Renal pelvis (tissue), 1 donor: ENCODE measurements at regions not wholly inside any gene's neighbourhood (a gene's known extent, or its start where the extent isn't known, plus 50 kb on each side); places are given as distances from the start of the nearest gene placed in this dataset.
"Not testable (repeated sequence)": the region's sequence is repeated elsewhere in the genome, so short reads cannot be mapped to it uniquely, and the experiment has no call there.

Experiments used
- DNase-seq: peaks from one replicate; pipeline ENCODE4 v3.0.0-alpha.2; 2013

DNA sequence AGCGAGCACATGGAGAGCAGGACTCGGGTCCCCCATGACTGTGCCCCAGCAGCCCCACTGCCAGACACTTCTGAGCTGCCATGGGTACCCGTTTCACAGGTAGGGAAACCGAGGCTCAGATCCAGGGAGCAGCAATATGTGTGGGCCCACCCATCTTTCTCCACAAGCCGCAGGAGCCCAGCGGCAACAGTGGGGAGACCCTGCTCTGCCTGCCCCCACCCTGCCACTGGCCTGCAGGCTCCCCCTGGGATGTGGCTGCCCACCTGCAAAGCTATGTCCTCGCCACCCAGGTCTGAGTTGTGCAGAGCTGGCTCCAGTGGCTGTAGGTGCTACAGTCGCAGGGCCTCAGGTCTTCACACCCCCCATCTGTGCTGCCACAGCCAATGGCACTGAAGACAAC, 50.6 kb upstream of the C1QTNF9B start:
- DNase-seq, result no peak

DNA sequence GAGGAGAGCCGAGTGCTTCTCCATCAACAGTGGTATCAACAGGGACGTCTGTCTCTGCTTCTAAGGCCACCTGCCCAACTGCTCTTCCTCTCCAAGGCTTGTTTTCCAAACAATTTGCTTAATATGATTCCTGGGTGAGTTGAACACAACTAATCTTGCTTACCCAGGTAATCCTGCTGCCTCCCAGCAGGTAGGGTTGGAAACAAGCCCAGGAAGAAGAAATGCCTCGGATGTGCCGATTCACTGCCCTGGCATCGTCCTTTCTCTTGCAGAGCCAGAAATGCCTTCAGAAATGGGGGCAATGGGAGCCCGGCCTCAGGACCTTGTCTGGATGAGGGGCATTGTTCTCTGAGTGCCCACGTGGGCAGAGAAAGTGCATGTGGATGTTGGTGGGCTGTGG, 51.9 kb upstream of the C1QTNF9B start:
- no peak for DNase-seq

DNA sequence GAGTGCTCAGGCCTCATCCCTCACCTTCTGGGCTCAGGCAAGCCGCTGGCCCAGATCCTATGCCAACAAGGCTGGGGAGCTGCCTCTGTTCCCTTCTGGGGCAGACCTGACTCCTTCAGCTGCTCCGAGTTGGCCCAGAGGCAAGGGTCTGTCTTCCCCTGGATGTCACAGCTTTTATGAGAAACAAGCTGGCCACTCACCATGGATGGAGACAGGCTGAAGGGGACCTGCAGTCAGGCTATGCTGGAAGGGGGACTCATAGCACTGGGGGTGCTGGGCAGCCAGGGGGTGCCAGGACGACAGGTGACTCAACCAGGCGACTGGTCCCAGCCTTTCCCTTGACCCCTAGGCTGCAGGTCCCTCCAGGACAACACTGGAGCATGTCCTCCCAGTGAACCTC, 52.4 kb upstream of the C1QTNF9B start:
- no peak for DNase-seq

DNA sequence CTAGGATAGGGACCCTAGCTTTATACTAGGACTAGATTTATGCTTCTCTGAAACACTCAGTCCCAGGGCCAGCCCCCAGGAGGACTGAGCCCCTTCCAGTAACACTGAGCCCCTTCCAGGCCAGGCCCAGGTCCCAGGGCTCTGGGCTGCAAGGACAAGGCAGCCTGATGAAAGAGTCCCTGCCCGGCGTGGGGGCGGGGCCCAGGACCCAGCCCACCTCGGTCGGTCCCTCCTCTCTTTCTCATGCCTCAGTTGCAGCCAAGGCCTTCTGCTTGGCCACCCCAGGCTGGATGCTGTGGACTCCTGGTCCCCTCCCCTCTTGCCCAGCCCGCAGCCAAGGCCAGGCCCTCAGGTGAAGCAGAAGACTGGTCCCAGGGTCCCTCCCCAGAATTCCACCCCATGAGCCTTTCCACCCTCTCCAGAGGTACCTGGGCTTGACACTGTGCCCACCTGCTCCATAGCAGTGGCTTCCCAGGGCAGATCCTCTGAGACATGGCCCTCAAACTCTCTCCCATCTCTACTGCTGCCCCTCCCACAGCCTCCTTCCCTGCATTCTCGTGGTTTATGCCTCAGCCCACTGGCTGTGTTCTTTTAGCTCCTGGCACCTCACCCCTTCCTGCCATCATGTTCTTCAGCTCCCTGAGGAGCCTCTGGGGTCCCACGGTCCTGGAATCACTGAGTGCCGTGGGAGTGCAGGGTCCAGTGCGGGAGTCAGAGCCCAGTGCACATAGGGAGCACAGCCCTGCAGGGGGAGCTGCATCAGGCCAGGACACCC, 53.6 kb upstream of the C1QTNF9B start:
- DNase-seq, result no peak

DNA sequence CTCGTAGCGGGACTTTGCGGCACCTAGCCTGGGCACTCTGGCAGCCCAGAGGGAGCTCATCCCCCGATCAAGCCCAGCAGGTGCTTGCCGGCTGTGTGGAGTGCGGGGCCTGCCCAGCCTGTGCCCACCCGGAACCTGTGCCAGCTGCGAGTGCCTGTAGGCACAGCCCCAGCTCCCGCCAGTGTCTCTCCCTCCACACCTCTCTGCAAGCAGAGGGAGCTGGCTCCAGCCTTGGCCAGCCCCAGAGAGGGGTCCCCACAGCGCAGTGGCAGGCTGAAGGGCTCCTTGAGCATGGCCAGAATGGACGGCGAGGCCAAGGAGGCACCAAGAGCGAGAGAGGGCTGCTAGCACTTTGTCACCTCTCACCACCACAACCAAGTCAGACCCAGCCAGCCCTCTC, 55.5 kb upstream of the C1QTNF9B start:
- DNase-seq, result no peak

DNA sequence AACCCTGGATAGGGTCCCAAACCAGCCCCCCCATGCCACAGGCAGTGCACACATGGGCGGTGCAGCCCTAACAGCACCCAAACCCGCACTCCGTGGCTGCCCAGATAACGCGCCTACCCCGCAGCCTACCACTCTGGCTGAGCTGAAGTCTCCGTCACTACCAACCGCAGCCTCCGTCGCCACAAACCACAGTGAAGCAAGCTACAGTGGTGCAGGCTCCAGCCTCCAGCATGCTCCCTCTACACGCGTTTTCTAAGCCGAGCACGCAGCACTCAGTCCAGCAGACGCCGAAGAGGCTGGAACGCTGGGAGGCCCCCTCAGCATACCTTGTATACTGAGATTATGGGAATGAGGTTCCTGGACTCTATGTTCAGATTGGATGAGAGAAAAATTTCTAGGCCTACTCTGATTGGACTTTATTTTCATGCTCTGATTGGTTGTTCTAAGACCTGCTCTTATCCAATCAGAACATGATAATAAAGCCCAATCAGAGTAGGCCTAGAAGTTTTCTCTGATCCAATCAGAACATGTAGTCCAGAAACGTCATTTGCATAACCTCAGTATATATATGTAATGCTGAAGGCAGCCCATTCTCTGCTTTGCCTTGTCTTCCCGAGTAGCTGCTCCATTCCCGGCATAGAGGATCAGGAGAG, 56.7 kb upstream of the C1QTNF9B start:
- no peak for DNase-seq

DNA sequence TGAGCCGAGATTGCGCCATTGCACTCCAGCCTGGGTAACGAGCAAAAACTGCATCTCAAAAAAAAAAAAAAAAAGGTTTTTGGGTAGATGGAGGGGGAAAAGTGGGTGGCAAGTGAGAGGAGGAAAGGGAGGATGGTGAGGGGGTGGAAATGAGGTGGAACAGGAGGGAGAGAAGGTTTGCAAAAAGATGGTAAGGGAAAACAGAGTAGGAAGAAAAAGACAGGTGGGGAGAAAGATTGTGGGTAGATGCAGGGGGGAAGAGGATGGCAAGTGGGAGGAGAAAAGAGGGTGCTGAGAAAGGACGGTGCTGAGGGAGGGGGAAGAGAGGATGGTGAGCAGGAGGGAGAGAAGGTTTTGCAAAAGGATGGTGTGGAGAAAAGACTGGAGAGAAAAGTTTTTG, 57.8 kb upstream of the C1QTNF9B start:
- no peak for DNase-seq

DNA sequence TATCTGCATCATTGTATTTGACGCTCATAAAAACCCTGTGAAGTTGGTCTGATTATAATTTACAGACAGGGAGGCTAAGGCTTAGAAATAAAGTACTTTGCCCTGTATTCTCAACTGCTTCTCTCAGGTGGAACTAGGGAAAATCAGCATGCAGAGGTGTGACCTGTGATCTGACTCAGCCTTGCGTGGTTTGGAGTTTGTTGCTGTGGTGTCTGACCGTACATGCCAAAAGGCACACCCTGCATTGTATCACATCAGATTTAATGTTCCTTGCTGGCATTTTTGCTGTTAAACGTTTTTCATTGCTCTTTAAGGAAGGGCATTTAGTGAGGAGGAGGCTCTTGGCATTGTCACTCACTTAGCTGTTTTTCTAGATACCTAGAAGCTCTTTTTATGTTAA, 58.8 kb upstream of the C1QTNF9B start:
- peak; percentile 12 for DNase-seq

DNA sequence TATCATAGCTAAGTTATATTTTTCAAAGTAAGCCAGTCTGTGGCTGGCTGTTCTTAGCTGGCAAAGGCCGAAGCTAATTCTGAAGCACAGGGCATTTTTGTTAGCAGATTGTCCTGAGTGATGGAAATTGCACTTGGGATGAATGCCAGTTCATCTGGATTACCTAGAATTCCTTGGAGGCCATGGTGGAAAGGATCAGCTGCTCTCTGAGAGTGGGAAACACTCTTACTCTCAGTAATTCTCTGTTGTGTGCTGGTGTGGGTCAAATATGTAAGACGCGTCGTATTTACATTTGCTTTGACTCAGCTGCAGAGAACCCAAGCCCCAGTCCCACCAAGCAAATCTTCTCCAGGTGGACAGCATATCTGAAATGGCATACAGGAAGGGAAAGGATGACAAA, 60.7 kb upstream of the C1QTNF9B start:
- no peak for DNase-seq

DNA sequence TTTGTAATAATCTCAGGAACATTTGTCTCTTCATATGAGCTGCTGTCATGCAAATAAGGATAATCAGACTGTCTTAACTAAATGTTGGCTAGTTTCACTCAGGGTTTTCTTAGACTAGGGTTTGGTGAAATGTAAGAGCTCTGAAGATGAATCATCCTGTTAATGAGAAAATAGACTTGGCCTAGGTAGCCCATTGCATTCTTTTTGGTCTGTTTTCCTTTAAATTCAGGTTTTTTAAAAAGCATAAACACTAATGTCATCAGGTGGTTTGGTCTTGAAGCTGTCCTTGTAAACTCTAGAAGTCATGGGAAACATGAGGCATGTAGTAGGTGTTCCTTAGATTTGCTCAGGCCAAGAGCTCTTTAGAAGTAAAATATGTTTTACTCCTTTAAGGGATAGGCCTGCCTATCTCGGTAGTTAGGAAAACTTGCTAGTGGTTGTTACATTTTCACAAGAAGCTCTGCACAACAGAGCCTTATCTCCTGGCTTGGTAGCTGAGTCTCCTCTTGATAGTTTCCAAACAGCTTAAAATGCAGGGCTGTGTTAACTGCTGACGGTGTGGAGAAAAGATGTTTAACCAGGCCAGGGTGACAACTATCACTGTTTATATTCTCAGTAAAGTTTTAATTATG, 62.0 kb upstream of the C1QTNF9B start:
- DNase-seq, result no peak

DNA sequence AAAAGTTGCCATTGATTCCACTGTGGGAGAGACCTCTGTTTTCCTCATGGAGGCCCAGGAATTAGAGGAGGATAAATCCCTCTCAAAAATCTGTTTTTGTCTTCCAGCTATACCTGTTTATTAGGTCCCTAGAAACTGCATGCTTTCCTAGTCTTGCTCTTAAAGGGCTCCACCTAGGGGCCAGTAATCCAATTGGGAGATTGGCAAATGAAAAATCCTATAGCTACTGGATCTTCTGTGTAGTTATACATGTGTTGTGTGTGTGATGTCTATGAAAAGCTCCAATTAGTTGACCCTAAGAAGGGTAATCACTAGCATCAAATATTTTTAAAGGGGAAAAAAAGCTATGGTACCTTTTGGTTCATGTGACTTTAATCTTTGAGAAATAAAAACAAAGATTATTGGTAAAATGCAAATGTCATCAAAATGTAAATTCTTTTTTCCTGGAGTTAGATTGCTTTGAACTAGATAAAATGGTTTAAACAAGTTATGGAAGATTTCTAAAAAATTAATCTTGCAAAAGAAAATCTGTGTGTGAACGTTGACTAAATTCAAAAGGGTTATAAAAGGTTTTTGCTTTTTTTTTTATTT, 63.4 kb upstream of the C1QTNF9B start:
- DNase-seq, result no peak

DNA sequence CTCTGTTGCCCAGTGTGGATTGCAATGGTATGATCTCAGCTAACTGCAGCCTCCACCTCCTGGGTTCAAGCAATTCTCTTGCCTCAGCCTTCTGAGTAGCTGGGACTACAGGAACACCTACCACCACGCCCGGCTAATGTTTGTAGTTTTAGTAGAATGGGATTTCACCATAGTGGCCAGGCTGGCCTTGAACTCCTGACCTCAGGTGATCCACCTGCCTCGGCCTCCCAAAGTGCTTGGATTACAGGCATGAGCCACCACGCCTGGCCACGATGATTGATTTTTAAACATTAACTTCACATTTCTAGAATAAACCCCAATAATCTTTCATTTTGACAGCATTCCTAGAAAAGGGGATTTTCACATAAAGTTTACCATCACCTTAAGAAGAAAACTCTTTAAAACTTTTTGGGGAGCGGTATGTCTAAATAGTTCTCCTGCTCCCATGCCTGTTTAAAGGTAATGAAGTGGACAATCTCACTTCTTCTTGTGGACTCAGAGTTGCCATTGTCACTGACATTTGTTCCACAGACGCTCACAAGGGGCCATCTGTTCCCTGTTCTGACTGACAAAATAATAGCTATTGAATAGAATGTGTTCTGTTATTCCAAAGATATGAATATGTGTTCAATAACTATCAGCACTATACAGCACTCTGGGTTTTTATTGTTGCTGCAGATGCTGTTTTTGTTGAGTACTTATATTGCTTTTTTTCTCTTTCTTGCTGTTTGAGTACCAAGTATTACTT, 66.1 kb upstream of the C1QTNF9B start:
- DNase-seq, result no peak

DNA sequence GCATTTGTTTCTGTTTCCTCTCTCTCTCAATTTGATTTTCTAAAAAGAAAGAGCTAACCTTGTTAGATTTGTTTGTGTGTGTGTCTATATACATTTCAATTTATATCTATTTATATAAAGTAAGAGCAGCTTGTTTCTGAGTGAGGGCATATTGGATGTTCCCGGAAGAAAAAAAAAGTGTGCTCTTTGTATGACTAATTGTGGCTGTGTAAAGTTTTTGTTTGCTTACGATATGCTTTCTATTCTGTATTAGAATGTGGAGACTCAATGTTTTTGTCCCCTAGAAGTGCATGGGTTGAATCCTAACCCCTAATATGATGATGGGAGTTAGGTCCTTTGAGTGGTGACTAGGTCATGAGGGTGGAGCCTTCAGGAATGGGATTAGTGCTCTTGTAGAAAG, 66.6 kb upstream of the C1QTNF9B start:
- no peak for DNase-seq

DNA sequence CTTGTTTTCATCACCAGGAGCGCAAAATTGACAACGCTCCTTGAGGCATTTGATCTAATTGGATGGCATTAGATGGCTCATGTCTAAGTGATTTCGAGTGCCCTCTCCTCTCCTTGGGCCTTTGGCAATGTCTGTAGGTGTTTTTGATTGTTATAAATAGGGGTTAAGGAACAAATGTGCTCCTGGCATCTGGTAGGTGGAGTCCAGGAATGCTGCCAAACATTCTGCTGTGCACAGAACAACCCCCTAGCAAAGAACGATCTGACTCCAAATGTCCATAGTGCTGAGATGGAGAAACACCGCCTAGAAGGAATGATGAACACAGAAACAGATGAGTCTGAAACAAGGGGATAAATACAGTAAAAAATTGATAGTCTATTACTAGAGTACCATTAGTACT, 68.0 kb upstream of the C1QTNF9B start:
- DNase-seq, result no peak

DNA sequence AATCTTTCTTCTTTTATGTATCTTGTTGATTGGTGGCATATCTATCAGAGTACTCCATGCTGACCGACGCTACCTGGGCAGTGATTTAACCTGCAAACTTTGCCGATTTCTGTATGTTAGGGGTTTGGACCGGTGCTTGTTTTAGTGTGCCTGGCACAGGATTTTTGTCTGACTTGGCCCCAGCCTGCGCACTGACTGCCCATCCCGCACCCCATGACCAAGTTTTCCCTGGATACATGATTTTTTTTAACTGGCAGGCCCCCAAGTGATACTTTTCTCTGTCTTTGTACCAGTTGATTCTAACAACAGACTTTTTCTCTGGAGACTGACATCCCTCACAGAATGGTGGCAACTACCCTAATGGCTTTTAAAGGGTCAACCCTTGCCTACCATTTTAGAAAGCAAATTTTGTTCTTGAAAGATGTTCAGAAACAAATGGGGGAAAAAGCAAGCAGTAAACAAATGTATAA, 69.0 kb upstream of the C1QTNF9B start:
- no peak for DNase-seq

DNA sequence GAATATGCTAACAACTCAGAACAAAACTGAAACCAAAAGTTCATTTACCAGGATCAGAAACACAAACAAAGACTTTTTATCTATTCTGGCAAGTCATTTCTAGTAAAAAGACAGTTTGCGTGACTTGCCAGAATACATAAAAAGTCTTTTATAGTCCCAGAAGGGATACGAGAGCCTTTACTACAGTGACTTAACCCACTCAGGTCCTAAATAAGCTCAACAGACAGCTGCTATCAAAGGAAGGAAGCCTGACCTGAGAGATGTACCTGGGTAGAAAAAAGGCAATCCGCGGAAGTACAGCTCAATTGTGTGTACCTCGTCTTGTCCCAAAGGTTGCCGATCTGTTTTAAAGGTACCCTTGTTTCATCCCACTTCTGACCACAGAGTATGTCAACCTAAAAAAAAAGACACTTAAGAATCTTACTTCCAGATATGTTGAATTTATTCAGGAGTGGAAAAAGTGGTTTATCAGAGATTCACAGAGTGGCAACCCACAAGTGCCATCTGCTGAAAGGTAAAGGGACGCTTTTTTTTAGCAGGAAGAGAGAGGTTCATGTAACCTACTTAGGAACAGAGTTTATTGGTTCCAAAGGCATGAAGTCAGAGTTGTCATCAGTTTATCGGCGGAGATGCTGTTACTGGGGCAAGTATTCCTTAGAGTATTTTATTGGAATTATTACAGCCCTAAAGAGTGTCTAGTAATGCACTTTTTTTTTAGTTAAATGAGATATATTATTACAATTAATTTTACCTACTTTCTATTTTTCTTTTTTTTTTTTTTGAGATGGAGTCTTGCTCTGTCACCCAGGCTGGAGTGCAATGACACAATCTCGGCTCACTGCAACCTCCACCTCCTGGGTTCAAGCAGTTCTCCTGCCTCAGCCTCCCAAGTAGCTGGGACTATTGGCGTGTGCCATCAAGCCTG, 69.7 kb upstream of the C1QTNF9B start:
- no peak for DNase-seq

DNA sequence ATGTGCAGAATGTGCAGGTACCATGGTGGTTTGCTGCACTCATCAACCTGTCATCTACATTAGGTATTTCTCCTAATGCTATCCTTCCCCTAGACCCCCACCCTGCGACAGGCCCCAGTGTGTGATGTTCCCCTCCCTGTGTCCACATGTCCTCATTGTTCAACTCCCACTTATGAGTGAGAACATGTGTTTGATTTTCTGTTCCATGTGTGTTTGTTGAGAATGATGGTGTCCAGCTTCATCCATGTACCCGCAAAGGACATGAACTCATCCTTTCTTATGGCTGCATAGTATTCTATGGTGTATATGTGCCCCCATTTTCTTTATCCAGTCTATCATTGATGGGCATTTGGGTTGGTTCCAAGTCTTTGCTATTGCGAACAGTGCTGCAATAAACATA, 70.5 kb upstream of the C1QTNF9B start:
- DNase-seq, result not testable (repeated sequence)

DNA sequence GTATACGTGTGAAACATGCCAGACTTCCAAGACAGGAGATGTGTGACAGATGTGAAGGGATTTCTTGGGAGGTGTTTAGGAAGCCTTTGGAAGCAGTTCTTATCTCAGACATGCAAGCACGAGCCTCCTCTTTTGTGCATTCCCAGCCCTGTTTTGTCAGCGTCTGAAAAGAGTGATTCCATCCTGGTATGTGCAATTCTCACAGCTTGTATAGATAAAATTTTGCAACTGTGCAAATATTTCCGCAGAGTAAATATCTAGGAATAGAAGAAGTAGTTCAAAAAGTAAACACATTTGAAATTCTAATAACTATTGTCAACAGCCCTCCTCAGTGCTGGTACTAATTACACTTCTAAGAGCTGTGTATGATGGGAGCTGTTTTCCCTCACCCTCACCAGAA, 72.3 kb upstream of the C1QTNF9B start:
- DNase-seq, result no peak

DNA sequence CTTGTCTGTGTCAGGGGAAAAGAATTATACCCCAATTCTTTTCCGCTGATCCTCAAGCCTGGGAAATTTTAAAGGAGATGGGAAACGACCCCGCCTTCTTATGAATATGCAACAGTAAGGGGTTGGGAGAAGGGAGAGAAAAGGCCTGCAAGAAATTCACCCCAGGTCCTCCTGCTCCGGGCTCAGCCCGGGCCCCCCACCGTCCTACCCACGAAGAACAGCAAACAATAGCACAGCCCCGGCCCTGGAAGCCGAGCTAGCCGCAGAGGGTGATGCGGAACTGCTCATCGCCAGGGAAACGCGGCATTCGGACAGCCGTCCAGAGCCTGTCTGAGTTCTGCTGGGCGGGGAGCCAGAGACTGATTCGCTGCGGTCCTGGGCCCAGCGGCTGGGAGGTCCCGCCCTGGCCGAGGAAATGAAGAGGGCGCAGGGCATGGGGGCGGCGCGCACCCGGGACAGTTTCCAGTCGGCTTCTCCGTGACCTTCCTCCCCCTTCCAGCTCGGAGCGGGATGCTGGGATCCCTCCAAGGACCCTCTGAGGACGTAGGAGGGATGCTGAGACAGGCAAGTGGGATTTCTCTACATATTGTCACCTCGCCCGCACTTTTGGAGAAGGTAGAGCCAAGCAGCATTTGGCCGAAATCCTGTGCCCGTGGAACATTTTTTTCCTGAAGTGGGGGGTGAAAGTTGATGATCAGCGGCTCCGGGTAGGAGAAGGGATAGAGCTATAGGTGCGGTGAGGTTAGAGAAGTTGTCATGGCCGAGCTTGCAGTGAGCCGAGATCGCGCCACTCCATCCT, 82.3 kb upstream of the C1QTNF9B start:
- DNase-seq, result peak; percentile 81

DNA sequence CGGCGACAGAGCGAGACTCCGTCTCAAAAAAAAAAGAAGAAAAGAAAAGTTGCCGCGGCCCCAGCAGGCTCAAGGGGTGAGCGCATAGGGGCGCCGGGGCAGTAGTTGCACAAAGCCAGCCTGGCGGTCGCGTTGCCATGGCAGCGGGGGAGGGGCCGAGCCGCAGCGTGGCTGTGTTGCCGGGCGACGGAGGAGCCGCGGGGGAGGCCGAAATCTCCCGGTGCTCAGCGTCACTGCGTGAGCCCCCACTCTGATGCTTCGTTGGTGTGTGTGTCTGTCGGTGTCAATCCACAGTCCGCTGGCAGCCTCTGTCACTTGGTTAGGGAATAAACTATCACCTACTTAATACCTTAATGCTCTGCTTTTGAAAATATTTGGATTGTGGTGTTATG, 82.9 kb upstream of the C1QTNF9B start:
- peak; percentile 88 for DNase-seq
